Caco-2 (cell line): ENCODE measurements at regions not wholly inside any gene's neighbourhood (a gene's known extent, or its start where the extent isn't known, plus 50 kb on each side); places are given as distances from the start of the nearest gene placed in this dataset.

ENCODE experiments used
- BruUV-seq: library from RNA; stranded (reverse); fragments of 400-500 nt; replicated peaks from 2 replicates; lab custom pipeline; 2021; lab: Mats Ljungman, UMichigan
- CTCF ChIA-PET: fragments of 300-600 bp; sonication (Branson Sonifier 250); formaldehyde crosslinking; loops from one replicate; lab custom pipeline; 2022; ENCODE audit warnings: antibody characterized with exemption; lab: Charles Lee
- POLR2A ChIA-PET: fragments of 300-600 bp; sonication (Branson Sonifier 250); formaldehyde crosslinking; loops from one replicate; lab custom pipeline; 2022; ENCODE audit warnings: antibody characterized with exemption; lab: Charles Lee
- DNase-seq, 2 experiments: peaks; one replicate each; pipeline versions ENCODE4 v3.0.0 to v3.0.0-alpha.2; 2020 to 2022
- H3K27me3 ChIP-seq: replicated peaks from 2 replicates; pipeline ENCODE4 v1.6.0; 2011; ENCODE audit warnings: low read length; ENCODE audit not compliant: control insufficient read depth, insufficient read depth
- H3K36me3 ChIP-seq: 2 replicates; pipeline ENCODE4 v1.5.1; 2011; ENCODE audit warnings: low read length; ENCODE audit not compliant: control insufficient read depth, insufficient read depth
- H3K4me1 ChIP-seq: fragments of 250-450 bp; sonication (Bioruptor Pico); 2 replicates; pipeline ENCODE4 v1.5.1; 2020; ENCODE audit warnings: mild to moderate bottlenecking
- H3K4me3 ChIP-seq: 2 replicates; pipeline ENCODE4 v1.5.1; 2011; ENCODE audit warnings: low read depth, mild to moderate bottlenecking, control low read depth, low read length
- H3K9me3 ChIP-seq: fragments of 250-450 bp; sonication (Bioruptor Pico); 2 replicates; pipeline ENCODE4 v1.5.1; 2020; ENCODE audit warnings: mild to moderate bottlenecking, moderate library complexity
- H3K27ac Mint-ChIP-seq: one replicate; pipeline ENCODE4 v1.8.0; 2022; ENCODE audit warnings: mixed read lengths; ENCODE audit not compliant: unreplicated experiment
- H3K27me3 Mint-ChIP-seq: one replicate; pipeline ENCODE4 v1.8.0; 2022; ENCODE audit warnings: mixed read lengths; ENCODE audit not compliant: insufficient read depth, unreplicated experiment
- H3K36me3 Mint-ChIP-seq: one replicate; pipeline ENCODE4 v1.8.0; 2022; ENCODE audit warnings: mild to moderate bottlenecking, mixed read lengths; ENCODE audit not compliant: insufficient read depth, unreplicated experiment
- H3K4me1 Mint-ChIP-seq: one replicate; pipeline ENCODE4 v1.8.0; 2022; ENCODE audit warnings: low read depth, mixed read lengths; ENCODE audit not compliant: unreplicated experiment
- H3K4me3 Mint-ChIP-seq: one replicate; pipeline ENCODE4 v1.8.0; 2022; ENCODE audit warnings: mild to moderate bottlenecking, moderate library complexity, mixed read lengths; ENCODE audit not compliant: unreplicated experiment
- H3K9me3 Mint-ChIP-seq: one replicate; pipeline ENCODE4 v1.8.0; 2022; ENCODE audit warnings: mixed read lengths; ENCODE audit not compliant: unreplicated experiment
- intact Hi-C: fragments of 100-400 bp; cut with micrococcal nuclease; formaldehyde crosslinking; loops from one replicate; pipeline ENCODE4 v1.10.0; 2022; ENCODE audit not compliant: unreplicated experiment
- TF ChIP-seq, protein P1 (sequence below), 2 experiments: fragments of 200-600 bp in 1 of 2; IDR thresholded peaks; 1 replicate in 1 of 2; 2 replicates in 1 of 2; pipeline versions ENCODE4 v1.5.1 to v1.8.0; 2011 to 2022; ENCODE audit warnings: antibody characterized with exemption in 1 of 2, control low read depth in 1 of 2, inconsistent platforms in 1 of 2, low read depth in 1 of 2, low read length in 1 of 2, mild to moderate bottlenecking in 1 of 2, moderate library complexity in 1 of 2; ENCODE audit not compliant: insufficient read depth in 1 of 2, severe bottlenecking in 1 of 2, unreplicated experiment in 1 of 2

DNA sequence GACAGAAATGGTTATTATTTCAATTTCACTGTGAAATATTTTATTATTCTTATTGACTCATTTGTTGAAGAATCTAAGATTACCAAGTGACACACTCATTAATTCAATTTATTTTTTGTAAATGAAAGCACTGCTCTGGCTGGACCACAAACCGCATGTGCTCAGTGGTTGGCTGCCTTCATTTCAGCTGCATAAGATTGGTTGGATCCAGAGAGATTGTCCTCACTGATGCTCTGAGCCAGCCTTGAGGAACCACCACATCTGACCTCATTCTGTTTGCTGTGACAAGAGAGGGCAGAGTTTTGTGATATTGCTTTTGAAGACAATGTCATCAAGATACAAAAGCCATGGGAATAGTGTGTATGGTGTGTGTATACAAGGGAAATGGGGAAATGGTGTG, 192.1 kb downstream of the CYRIA start:
- Histone ChIP-seq H3K4me3 (no peak overlapping the region), H3K27me3 (no peaks in the 10 kb centered on the region), H3K4me1 (no peaks in the 10 kb centered on the region), H3K36me3 (no peaks in the 10 kb centered on the region), H3K9me3 (no peaks in the 10 kb centered on the region)
- Mint-ChIP-seq H3K9me3 (no peaks in the 10 kb centered on the region), H3K27ac (no peak overlapping the region), H3K36me3 (no peaks in the 10 kb centered on the region), H3K27me3 (no peaks in the 10 kb centered on the region), H3K4me1 (peaks cover 19% of the 10 kb centered on the region), H3K4me3 (no peak overlapping the region)
- intact Hi-C loops: no loop called here
- no TSS peak for BruUV-seq
- no peak for DNase-seq
- ChIA-PET POLR2A (no interaction called here), CTCF (no interaction called here)
- TF ChIP-seq, protein P1, sequence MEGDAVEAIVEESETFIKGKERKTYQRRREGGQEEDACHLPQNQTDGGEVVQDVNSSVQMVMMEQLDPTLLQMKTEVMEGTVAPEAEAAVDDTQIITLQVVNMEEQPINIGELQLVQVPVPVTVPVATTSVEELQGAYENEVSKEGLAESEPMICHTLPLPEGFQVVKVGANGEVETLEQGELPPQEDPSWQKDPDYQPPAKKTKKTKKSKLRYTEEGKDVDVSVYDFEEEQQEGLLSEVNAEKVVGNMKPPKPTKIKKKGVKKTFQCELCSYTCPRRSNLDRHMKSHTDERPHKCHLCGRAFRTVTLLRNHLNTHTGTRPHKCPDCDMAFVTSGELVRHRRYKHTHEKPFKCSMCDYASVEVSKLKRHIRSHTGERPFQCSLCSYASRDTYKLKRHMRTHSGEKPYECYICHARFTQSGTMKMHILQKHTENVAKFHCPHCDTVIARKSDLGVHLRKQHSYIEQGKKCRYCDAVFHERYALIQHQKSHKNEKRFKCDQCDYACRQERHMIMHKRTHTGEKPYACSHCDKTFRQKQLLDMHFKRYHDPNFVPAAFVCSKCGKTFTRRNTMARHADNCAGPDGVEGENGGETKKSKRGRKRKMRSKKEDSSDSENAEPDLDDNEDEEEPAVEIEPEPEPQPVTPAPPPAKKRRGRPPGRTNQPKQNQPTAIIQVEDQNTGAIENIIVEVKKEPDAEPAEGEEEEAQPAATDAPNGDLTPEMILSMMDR (IDR thresholded peaks at IDR 0.05; ENCODE audit: insufficient read depth in 1 of 2, low read depth in 1 of 2, low read length in 1 of 2, severe bottlenecking in 1 of 2, unreplicated experiment in 1 of 2): no peak

DNA sequence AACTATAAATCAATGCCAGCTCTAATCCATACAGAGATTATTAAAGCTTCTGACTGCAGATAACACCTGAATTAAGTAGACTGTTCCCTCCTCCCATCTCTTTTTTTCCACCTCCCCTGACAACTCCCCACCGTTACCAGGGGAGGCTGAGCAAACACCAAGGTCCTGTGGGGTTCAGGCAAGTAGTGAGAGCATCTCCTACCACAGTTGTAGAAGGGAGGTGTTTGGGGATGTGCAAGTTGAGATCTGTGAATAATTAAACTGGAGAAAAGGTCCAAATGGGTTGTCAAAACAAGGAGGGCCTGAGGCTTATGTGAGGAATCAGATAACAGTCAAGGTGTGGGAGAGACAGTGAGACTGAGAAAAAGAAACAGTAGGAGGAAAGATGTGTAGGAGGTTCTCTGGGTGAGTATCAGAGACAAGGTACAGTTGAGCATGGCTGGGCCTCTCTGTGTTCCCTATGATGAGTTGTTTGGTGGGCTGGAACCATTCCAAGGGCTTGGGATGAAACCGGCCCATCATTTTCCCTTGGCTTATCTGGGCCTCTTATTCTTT, 194.6 kb downstream of the CYRIA start:
- no peak for DNase-seq
- Mint-ChIP-seq H3K27ac (no peak overlapping the region), H3K4me3 (no peak overlapping the region), H3K36me3 (no peaks in the 10 kb centered on the region), H3K27me3 (no peaks in the 10 kb centered on the region), H3K4me1 (peaks cover 14% of the 10 kb centered on the region), H3K9me3 (peaks cover 4% of the 10 kb centered on the region)
- POLR2A ChIA-PET: no interaction called here
- no TSS peak for BruUV-seq
- Histone ChIP-seq H3K27me3 (no peaks in the 10 kb centered on the region), H3K36me3 (no peaks in the 10 kb centered on the region), H3K4me1 (no peaks in the 10 kb centered on the region), H3K9me3 (no peaks in the 10 kb centered on the region), H3K4me3 (no peak overlapping the region)
- TF ChIP-seq, protein P1 (IDR thresholded peaks at IDR 0.05; ENCODE audit: insufficient read depth in 1 of 2, low read depth in 1 of 2, low read length in 1 of 2, severe bottlenecking in 1 of 2, unreplicated experiment in 1 of 2): no peak
- CTCF ChIA-PET: no interaction called here
- intact Hi-C loops: no loop called here

DNA sequence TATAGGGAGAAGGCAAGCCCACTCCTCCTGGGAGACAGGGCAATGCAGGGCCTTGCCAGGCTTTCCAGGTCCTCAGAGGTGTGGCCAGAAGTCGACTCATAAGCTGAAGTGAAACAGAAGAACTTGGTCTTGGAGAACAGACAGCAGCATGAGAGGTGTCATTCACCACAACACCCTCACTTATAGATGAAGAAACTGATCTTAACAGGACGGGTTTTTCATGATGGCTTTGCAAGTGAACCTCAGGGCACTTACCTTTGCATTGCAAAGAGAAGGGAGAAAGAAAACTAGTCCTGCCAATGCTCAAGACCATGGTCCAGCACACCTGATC, 198.8 kb downstream of the CYRIA start:
- Mint-ChIP-seq H3K27ac (no peak overlapping the region), H3K36me3 (no peaks in the 10 kb centered on the region), H3K4me3 (no peak overlapping the region), H3K27me3 (no peaks in the 10 kb centered on the region), H3K4me1 (peaks cover 29% of the 10 kb centered on the region), H3K9me3 (peaks cover 9% of the 10 kb centered on the region)
- CTCF ChIA-PET: no interaction called here
- TF ChIP-seq, protein P1 (IDR thresholded peaks at IDR 0.05; ENCODE audit: insufficient read depth in 1 of 2, low read depth in 1 of 2, low read length in 1 of 2, severe bottlenecking in 1 of 2, unreplicated experiment in 1 of 2): no peak
- H3K9me3 ChIP-seq: 0 out of 2 replicates have a peak, but pooled peaks cover 3% of the 10 kb centered on the region
- no peak overlapping the region for H3K4me3 ChIP-seq
- intact Hi-C loops: no loop called here
- H3K27me3 ChIP-seq: no peaks in the 10 kb centered on the region
- DNase-seq: no peak
- H3K4me1 ChIP-seq: peaks cover 24% of the 10 kb centered on the region
- POLR2A ChIA-PET: interaction anchor here (1.2 kb wide), 1 partner anchor 41 kb away, joined by 3 read pairs; no protein-coding TSS in a partner anchor
- no TSS peak for BruUV-seq
- H3K36me3 ChIP-seq: no peaks in the 10 kb centered on the region
